ENCODE measurements at regions not wholly inside any gene's neighbourhood (a gene's known extent, or its start where the extent isn't known, plus 50 kb on each side); places are given as distances from the start of the nearest gene placed in this dataset.

- in situ Hi-C loops (cut with HindIII; ENCODE audit: low pct_unique_long_range_greater_than_20kb, low sequenced_read_pairs) = no loop called here
- no peak for DNase-seq (ENCODE audit: low read depth, low spot score)
Measured at GRCh38 chr18:47311585-47311984, 60.1 kb upstream of the SKOR2 start.

Small RNAs in the stretch of these regions (small RNA-seq; reads per million reads assigned to genes)
- gene MIR4527 = 0 reads per million in 2 experiments
